ENCODE measurements at regions not wholly inside any gene's neighbourhood (a gene's known extent, or its start where the extent isn't known, plus 50 kb on each side); places are given as distances from the start of the nearest gene placed in this dataset.

- TF ChIP-seq, protein P1, sequence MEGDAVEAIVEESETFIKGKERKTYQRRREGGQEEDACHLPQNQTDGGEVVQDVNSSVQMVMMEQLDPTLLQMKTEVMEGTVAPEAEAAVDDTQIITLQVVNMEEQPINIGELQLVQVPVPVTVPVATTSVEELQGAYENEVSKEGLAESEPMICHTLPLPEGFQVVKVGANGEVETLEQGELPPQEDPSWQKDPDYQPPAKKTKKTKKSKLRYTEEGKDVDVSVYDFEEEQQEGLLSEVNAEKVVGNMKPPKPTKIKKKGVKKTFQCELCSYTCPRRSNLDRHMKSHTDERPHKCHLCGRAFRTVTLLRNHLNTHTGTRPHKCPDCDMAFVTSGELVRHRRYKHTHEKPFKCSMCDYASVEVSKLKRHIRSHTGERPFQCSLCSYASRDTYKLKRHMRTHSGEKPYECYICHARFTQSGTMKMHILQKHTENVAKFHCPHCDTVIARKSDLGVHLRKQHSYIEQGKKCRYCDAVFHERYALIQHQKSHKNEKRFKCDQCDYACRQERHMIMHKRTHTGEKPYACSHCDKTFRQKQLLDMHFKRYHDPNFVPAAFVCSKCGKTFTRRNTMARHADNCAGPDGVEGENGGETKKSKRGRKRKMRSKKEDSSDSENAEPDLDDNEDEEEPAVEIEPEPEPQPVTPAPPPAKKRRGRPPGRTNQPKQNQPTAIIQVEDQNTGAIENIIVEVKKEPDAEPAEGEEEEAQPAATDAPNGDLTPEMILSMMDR (IDR thresholded peaks at IDR 0.05): no peak
- no peak for TF ChIP-seq ZFX (IDR thresholded peaks at IDR 0.05; ENCODE audit: borderline replicate concordance)
Measured at GRCh38 chr2:195475336-195475735, 181.7 kb upstream of the SLC39A10 start.

Measured in 22Rv1 (cell line).